ENCODE measurements at regions not wholly inside any gene's neighbourhood (a gene's known extent, or its start where the extent isn't known, plus 50 kb on each side); places are given as distances from the start of the nearest gene placed in this dataset.

DNA sequence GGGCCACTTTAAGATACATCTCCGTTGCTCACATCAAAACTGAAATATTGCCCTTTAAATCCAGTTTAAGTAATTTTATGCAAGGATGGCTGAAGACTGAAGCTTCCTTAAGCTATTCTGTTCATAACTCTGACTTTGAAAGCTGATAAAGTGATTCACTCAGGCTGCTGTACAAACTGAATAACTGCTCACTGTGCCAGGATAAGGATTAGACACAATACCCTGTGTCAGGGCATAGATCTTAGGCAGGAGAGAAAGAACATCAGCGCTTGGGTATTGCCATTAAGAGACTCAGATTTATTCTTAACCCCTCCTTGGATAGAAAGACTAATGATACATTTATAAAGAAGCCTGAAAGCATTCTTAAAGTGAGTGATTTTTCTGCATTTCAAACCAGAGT lies 614.5 kb upstream of the ZWINT start:
- Histone ChIP-seq H3K27me3 (ENCODE audit: low read depth, low read length) (no peaks in the 10 kb centered on the region), H3K4me1 (ENCODE audit: control insufficient read depth in 1 of 2, insufficient read depth in 2 of 2, low read length in 2 of 2) (no peaks in the 10 kb centered on the region), H3K27ac (ENCODE audit: low read length) (no peak overlapping the region), H3K36me3 (ENCODE audit: control insufficient read depth in 1 of 2, insufficient read depth in 2 of 2, low read length in 2 of 2) (no peaks in the 10 kb centered on the region), H3K9me3 (ENCODE audit: control insufficient read depth in 1 of 2, low read length in 2 of 2) (peaks cover 0 to 2% of the 10 kb centered on the region in 2 donors), H3K4me3 (ENCODE audit: low read depth in 1 of 2, low read length in 2 of 2) (no peak overlapping the region)

DNA sequence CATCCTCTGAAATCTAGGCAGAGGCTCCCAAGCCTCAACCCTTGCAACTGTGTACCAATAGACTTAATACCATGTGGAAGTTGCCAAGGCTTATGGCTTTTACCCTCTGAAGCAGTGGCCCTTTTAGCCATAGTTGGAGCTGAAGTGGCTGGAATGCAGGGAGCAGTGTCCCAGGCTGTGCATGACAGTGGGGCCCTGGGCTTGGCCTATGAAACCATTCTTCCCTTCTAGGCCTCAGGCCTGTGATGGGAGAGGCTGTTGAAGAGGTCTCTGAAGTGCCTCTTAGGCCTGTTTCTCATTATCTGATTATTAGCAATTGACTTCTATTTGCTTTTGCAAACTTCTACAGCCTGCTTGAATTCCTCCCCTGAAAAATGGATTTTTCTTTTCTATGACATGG lies 612.7 kb upstream of the ZWINT start:
- H3K4me1 ChIP-seq (ENCODE audit: control insufficient read depth in 1 of 2, insufficient read depth in 2 of 2, low read length in 2 of 2), result no peaks in the 10 kb centered on the region
- H3K9me3 ChIP-seq (ENCODE audit: control insufficient read depth in 1 of 2, low read length in 2 of 2), result no peaks in the 10 kb centered on the region
- H3K27me3 ChIP-seq (ENCODE audit: low read depth, low read length), result no peaks in the 10 kb centered on the region
- H3K4me3 ChIP-seq (ENCODE audit: low read depth in 1 of 2, low read length in 2 of 2), result no peak overlapping the region
- no peak overlapping the region for H3K27ac ChIP-seq (ENCODE audit: low read length)
- H3K36me3 ChIP-seq (ENCODE audit: control insufficient read depth in 1 of 2, insufficient read depth in 2 of 2, low read length in 2 of 2), result no peaks in the 10 kb centered on the region

DNA sequence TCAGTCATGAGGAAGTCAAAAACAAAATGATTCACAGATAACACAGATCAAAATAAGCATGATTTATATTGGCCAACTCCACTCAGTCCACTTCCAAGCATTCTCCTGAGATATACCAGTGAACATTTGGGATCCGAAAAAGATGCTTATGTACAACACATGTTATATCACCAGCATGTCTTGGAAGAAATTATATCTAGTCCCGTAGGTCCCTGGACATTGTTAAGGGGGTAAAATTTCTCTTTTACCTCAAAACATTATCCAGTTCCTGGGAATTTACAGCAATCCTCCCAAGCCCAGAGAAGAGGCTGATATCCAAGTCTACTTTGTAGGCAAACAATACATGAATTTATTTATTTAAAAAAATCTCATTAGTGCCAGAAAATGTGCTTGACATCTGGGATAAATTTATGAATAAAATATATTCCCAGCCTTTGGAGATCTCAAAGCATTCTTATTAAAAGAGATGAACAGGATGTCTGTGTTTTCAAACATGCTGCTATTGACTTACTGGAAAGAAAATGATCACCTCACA lies 582.2 kb upstream of the ZWINT start:
- Histone ChIP-seq H3K27ac (ENCODE audit: low read length) (no peak overlapping the region), H3K4me1 (ENCODE audit: control insufficient read depth in 1 of 2, insufficient read depth in 2 of 2, low read length in 2 of 2) (no peaks in the 10 kb centered on the region), H3K27me3 (ENCODE audit: low read depth, low read length) (no peaks in the 10 kb centered on the region), H3K4me3 (ENCODE audit: low read depth in 1 of 2, low read length in 2 of 2) (no peak overlapping the region), H3K36me3 (ENCODE audit: control insufficient read depth in 1 of 2, insufficient read depth in 2 of 2, low read length in 2 of 2) (no peaks in the 10 kb centered on the region), H3K9me3 (ENCODE audit: control insufficient read depth in 1 of 2, low read length in 2 of 2) (peaks cover 0 to 9% of the 10 kb centered on the region in 2 donors)

DNA sequence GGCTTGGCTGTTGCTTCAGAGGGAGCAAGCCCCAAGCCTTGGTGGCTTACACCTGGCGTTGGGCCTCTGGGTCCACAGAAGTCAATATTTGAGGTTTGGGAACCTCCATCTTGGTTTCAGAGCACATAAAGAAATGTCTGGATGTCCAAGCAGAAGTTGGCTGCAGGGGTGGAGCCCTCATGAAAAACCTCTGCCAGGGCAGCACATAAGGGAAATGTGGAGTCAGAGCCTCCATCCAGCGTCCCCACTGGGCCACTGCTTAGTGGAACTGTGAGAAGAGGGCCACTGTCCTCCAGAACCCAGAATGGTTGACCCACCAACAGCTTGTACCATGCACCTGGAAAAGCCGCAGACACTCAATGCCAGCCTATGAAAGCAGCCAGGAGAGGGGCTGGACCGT lies 573.5 kb upstream of the ZWINT start:
- Histone ChIP-seq H3K4me1 (ENCODE audit: control insufficient read depth in 1 of 2, insufficient read depth in 2 of 2, low read length in 2 of 2) (no peaks in the 10 kb centered on the region), H3K4me3 (ENCODE audit: low read depth in 1 of 2, low read length in 2 of 2) (no peak overlapping the region), H3K27me3 (ENCODE audit: low read depth, low read length) (no peaks in the 10 kb centered on the region), H3K27ac (ENCODE audit: low read length) (no peak overlapping the region), H3K9me3 (ENCODE audit: control insufficient read depth in 1 of 2, low read length in 2 of 2) (peaks cover 0 to 4% of the 10 kb centered on the region in 2 donors), H3K36me3 (ENCODE audit: control insufficient read depth in 1 of 2, insufficient read depth in 2 of 2, low read length in 2 of 2) (no peaks in the 10 kb centered on the region)

DNA sequence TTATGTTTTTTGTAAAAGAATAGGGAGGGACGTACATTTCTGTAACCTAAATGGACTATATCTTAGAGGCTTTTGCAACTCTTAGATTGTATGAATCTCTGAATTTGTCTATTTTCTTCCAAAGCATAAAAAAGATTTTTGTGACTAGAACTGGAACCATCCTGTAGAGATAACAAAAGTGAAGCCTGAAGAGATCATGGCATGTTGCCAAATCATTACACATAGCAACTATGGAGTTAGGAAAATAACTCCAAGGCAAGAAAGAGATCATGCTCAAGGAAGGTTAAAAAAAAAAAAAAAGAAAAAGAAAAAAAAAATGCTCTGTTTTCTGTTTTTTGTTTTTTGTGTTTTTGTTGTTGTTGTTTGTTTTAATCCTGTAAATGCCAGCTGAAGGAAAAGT lies 567.7 kb upstream of the ZWINT start:
- Histone ChIP-seq H3K36me3 (ENCODE audit: control insufficient read depth in 1 of 2, insufficient read depth in 2 of 2, low read length in 2 of 2) (no peaks in the 10 kb centered on the region), H3K9me3 (ENCODE audit: control insufficient read depth in 1 of 2, low read length in 2 of 2) (peaks cover 0 to 7% of the 10 kb centered on the region in 2 donors), H3K4me3 (ENCODE audit: low read depth in 1 of 2, low read length in 2 of 2) (no peak overlapping the region), H3K27me3 (ENCODE audit: low read depth, low read length) (no peaks in the 10 kb centered on the region), H3K27ac (ENCODE audit: low read length) (no peak overlapping the region), H3K4me1 (ENCODE audit: control insufficient read depth in 1 of 2, insufficient read depth in 2 of 2, low read length in 2 of 2) (no peaks in the 10 kb centered on the region)

DNA sequence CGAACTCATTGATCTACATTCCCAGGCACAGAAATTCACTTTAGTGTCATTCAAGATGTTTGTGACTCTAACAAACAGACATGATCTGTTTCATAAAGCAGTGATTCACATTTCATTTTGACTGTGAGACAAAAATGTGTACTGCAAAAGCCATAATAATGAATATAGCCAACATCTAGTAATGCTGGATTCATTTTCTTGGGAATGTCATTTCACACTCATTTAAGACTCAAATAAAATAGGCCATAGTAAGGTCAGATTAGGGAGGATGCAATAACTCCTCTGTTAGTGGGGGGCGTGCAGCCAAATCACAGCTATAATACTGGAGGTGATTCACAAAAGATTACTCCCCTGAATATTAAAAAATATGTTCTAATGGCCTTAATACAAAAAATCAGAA lies 566.6 kb upstream of the ZWINT start:
- H3K27ac ChIP-seq (ENCODE audit: low read length), result no peak overlapping the region

DNA sequence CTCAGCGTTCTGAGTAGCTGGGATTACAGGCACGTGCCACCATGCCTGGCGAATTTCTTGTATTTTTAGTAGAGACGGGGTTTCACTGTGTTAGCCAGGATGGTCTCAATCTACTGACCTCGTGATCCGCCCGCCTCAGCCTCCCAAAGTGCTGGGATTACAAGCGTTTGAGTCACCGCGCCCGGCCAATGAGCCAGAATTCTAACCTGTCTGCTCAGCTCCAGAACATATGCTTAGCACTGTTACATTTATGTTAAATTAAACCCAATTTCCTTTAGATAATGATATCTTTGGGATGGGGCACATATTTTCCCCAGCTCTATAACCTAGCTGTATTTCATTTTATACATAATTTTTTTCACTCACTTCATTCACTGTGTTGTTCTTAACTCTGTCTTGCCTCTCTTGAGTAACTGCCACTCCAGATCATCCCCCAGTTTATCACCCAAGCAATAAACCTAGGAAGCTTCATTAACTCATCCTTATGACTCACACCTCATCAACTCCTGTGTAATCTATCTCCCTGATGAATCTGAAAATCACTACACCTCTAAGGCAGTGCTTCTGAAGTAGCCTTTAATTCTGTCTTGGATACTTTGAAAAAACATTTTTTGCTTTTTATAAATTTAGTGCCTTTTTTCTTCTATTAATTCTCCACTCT lies 559.7 kb upstream of the ZWINT start:
- Histone ChIP-seq H3K36me3 (ENCODE audit: control insufficient read depth in 1 of 2, insufficient read depth in 2 of 2, low read length in 2 of 2) (no peaks in the 10 kb centered on the region), H3K9me3 (ENCODE audit: control insufficient read depth in 1 of 2, low read length in 2 of 2) (peaks cover 0 to 7% of the 10 kb centered on the region in 2 donors), H3K4me3 (ENCODE audit: low read depth in 1 of 2, low read length in 2 of 2) (no peak overlapping the region), H3K27ac (ENCODE audit: low read length) (no peak overlapping the region), H3K27me3 (ENCODE audit: low read depth, low read length) (no peaks in the 10 kb centered on the region), H3K4me1 (ENCODE audit: control insufficient read depth in 1 of 2, insufficient read depth in 2 of 2, low read length in 2 of 2) (no peaks in the 10 kb centered on the region)

More for the DNA sequence above, 566.6 kb upstream of the ZWINT start:
- no peaks in the 10 kb centered on the region for H3K4me1 ChIP-seq (ENCODE audit: control insufficient read depth in 1 of 2, insufficient read depth in 2 of 2, low read length in 2 of 2)
- H3K9me3 ChIP-seq (ENCODE audit: control insufficient read depth in 1 of 2, low read length in 2 of 2), result peaks cover 0 to 7% of the 10 kb centered on the region in 2 donors
- H3K27me3 ChIP-seq (ENCODE audit: low read depth, low read length), result no peaks in the 10 kb centered on the region
- no peak overlapping the region for H3K4me3 ChIP-seq (ENCODE audit: low read depth in 1 of 2, low read length in 2 of 2)
- H3K36me3 ChIP-seq (ENCODE audit: control insufficient read depth in 1 of 2, insufficient read depth in 2 of 2, low read length in 2 of 2), result no peaks in the 10 kb centered on the region

DNA sequence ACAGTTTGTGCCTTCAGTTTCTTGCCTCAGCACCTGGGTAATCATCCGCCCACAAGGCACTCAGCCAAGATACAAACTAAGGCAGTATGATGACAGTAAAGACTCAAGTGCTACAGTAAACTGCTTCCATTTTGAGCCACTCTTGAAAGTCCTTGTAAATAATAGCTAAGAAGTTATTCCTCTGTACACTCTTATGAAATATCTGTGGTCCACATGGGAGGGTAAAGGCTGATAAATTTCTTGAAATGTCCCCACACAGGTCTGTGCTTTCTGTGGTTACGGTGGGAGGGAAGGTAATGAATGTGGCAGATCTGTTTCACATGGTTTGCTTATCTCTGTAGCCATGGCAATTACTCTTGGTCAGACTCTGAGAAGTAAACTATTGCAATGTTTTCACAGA lies 551.0 kb upstream of the ZWINT start:
- Histone ChIP-seq H3K27me3 (ENCODE audit: low read depth, low read length) (no peaks in the 10 kb centered on the region), H3K4me1 (ENCODE audit: control insufficient read depth in 1 of 2, insufficient read depth in 2 of 2, low read length in 2 of 2) (no peaks in the 10 kb centered on the region), H3K36me3 (ENCODE audit: control insufficient read depth in 1 of 2, insufficient read depth in 2 of 2, low read length in 2 of 2) (no peaks in the 10 kb centered on the region), H3K4me3 (ENCODE audit: low read depth in 1 of 2, low read length in 2 of 2) (no peak overlapping the region), H3K27ac (ENCODE audit: low read length) (no peak overlapping the region), H3K9me3 (ENCODE audit: control insufficient read depth in 1 of 2, low read length in 2 of 2) (peaks cover 0 to 2% of the 10 kb centered on the region in 2 donors)

DNA sequence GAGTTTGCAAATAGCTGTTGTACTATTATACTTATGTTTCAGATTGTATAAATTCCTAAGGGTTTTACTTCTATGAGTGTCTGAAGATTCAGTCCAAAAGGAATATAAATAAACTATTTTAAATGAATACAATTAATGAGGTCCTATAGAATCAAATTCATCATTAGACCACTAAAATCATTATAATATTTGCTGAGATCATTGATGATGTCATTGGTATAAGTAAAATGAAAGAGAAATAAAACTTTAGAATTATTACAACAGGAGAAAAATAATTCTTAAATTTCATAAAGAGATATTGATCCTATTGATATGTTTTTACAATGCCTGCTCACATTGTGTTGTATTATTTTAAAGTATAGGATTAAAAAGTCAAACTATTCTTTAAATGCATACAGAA lies 544.0 kb upstream of the ZWINT start:
- Histone ChIP-seq H3K4me1 (ENCODE audit: control insufficient read depth in 1 of 2, insufficient read depth in 2 of 2, low read length in 2 of 2) (no peaks in the 10 kb centered on the region), H3K27ac (ENCODE audit: low read length) (no peak overlapping the region), H3K9me3 (ENCODE audit: control insufficient read depth in 1 of 2, low read length in 2 of 2) (no peaks in the 10 kb centered on the region), H3K36me3 (ENCODE audit: control insufficient read depth in 1 of 2, insufficient read depth in 2 of 2, low read length in 2 of 2) (no peaks in the 10 kb centered on the region), H3K27me3 (ENCODE audit: low read depth, low read length) (no peaks in the 10 kb centered on the region), H3K4me3 (ENCODE audit: low read depth in 1 of 2, low read length in 2 of 2) (no peak overlapping the region)

DNA sequence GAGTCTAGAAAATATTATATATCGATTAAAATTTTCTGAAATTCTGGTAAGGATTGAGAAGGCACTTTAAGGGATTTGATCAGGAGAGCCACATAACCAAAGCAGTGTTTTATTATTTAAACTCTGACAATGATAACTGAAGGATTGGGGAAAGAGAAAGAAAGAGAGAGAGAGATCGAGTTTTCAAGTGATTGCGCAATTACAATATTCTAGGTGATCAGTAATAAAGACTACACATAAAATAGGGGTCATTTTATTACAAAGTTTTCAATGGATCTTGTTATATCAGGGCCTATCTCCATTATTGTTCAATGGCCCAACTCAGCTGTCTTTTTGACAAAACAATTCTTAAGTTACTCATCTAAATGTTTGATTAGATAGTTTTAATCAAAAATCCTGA lies 541.5 kb upstream of the ZWINT start:
- H3K27me3 ChIP-seq (ENCODE audit: low read depth, low read length), result no peaks in the 10 kb centered on the region
- no peaks in the 10 kb centered on the region for H3K9me3 ChIP-seq (ENCODE audit: control insufficient read depth in 1 of 2, low read length in 2 of 2)
- no peak overlapping the region for H3K27ac ChIP-seq (ENCODE audit: low read length)
- H3K36me3 ChIP-seq (ENCODE audit: control insufficient read depth in 1 of 2, insufficient read depth in 2 of 2, low read length in 2 of 2), result no peaks in the 10 kb centered on the region
- no peaks in the 10 kb centered on the region for H3K4me1 ChIP-seq (ENCODE audit: control insufficient read depth in 1 of 2, insufficient read depth in 2 of 2, low read length in 2 of 2)
- no peak overlapping the region for H3K4me3 ChIP-seq (ENCODE audit: low read depth in 1 of 2, low read length in 2 of 2)

DNA sequence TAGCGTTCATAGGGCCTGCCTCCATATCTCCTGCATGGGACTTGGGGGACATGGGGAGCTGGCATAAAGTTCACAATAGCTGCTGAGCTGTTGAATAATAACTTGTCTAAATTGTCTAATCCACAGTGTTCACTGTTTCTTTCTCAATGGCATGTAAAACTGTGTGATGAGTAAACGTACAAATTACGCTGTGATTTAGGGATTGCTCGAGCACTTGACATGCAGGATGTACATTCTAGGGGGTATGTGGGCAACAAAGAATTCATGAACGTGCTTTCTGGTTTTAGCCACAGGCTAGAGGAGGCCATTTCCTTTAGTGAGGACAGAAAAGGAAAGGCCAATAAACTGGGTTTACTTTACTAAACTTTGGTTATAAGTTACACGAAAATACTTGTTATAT lies 534.2 kb upstream of the ZWINT start:
- Histone ChIP-seq H3K4me1 (ENCODE audit: control insufficient read depth in 1 of 2, insufficient read depth in 2 of 2, low read length in 2 of 2) (no peaks in the 10 kb centered on the region), H3K27me3 (ENCODE audit: low read depth, low read length) (no peaks in the 10 kb centered on the region), H3K36me3 (ENCODE audit: control insufficient read depth in 1 of 2, insufficient read depth in 2 of 2, low read length in 2 of 2) (no peaks in the 10 kb centered on the region), H3K4me3 (ENCODE audit: low read depth in 1 of 2, low read length in 2 of 2) (no peak overlapping the region), H3K27ac (ENCODE audit: low read length) (no peak overlapping the region), H3K9me3 (ENCODE audit: control insufficient read depth in 1 of 2, low read length in 2 of 2) (no peaks in the 10 kb centered on the region)

DNA sequence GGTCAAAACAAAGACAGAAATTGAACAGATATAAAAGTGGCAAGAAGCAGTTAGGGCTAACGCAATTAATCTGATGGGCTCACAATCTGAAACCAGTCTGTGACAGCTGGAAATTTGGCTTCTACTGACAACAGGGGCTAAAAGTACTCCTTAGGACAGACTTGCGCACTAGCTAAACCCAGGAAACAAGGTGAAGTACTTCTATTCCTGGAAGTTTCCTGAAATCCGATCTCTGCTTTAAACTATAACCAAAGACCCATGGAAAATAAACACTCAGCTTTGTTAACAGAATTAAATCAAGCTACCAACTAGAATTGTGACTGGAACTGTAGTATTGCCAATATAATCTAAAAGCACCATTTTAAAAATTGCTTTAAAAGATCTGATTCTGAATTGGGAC lies 520.2 kb upstream of the ZWINT start:
- H3K9me3 ChIP-seq (ENCODE audit: control insufficient read depth in 1 of 2, low read length in 2 of 2), result no peaks in the 10 kb centered on the region
- H3K4me3 ChIP-seq (ENCODE audit: low read depth in 1 of 2, low read length in 2 of 2), result no peak overlapping the region
- H3K4me1 ChIP-seq (ENCODE audit: control insufficient read depth in 1 of 2, insufficient read depth in 2 of 2, low read length in 2 of 2), result no peaks in the 10 kb centered on the region
- no peaks in the 10 kb centered on the region for H3K36me3 ChIP-seq (ENCODE audit: control insufficient read depth in 1 of 2, insufficient read depth in 2 of 2, low read length in 2 of 2)
- no peak overlapping the region for H3K27ac ChIP-seq (ENCODE audit: low read length)
- H3K27me3 ChIP-seq (ENCODE audit: low read depth, low read length), result no peaks in the 10 kb centered on the region
